ENCODE measurements at regions not wholly inside any gene's neighbourhood (a gene's known extent, or its start where the extent isn't known, plus 50 kb on each side); places are given as distances from the start of the nearest gene placed in this dataset.

DNA sequence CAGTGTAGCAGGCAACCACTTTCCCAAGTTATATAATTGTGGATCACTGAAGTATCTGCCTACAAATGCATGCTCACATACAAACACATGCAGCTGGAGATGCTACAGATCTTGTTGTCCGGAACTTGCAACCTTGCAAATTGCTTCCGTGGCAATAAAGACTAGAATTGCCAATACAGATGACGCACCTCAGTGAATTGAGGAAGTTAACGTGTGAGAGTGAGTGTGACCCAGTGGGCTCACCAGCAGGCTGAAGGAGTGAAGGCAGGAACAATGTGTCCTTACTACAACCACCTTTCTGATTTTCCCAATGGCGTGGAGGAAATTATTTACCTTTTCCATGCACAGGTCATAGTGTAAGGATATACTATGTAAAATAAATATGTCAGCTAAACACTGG is 89.4 kb upstream of the GRIP1 start:
- no peak for DNase-seq (ENCODE audit: low read depth, low spot score)
- H3K4me3 ChIP-seq (ENCODE audit: insufficient read length, low read depth), result no peak overlapping the region

DNA sequence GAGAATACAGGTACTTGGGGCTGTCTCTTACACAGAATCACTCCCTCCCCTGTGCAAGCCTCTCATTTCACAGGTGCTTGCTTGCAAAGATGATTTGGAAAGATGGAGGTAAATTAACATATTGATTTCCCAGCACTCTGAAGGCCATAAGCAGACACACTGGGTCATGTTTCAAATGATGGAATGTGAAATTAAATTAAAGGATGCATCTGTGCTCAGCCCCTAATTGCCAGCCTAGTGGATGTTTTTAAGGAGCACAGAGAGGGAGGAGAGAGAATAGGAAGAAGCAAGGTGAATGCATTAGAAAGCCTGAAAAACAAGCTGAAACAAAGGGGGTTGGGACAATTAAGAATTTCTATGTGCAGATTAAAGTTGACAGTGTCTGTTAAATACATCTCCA is 96.1 kb upstream of the GRIP1 start:
- Histone ChIP-seq H3K36me3 (ENCODE audit: insufficient read depth, insufficient read length, low read length) (no peaks in the 10 kb centered on the region), H3K9ac (ENCODE audit: insufficient read length, low read depth) (no peak overlapping the region), H3K4me3 (ENCODE audit: insufficient read length, low read depth) (no peak overlapping the region), H3K4me1 (ENCODE audit: insufficient read depth, insufficient read length) (no peaks in the 10 kb centered on the region), H3K9me3 (ENCODE audit: insufficient read depth, low read length) (no peaks in the 10 kb centered on the region), H3K27me3 (ENCODE audit: insufficient read depth, insufficient read length) (no peaks in the 10 kb centered on the region)
- no peak for DNase-seq (ENCODE audit: low read depth, low spot score)
- no peak for TF ChIP-seq ZNF274 (IDR thresholded peaks at IDR 0.05; ENCODE audit: low read depth, low read length)
- no peak for TF ChIP-seq SUZ12 (IDR thresholded peaks at IDR 0.05; ENCODE audit: extremely low read depth, insufficient read depth, insufficient read length)

More for the DNA sequence above, 89.4 kb upstream of the GRIP1 start:
- TF ChIP-seq SUZ12 (IDR thresholded peaks at IDR 0.05; ENCODE audit: extremely low read depth, insufficient read depth, insufficient read length), result no peak
- no peak for TF ChIP-seq YY1 (IDR thresholded peaks at IDR 0.05; ENCODE audit: insufficient read depth, insufficient read length)
- Histone ChIP-seq H3K27me3 (ENCODE audit: insufficient read depth, insufficient read length) (no peaks in the 10 kb centered on the region), H3K36me3 (ENCODE audit: insufficient read depth, insufficient read length, low read length) (no peaks in the 10 kb centered on the region), H3K9ac (ENCODE audit: insufficient read length, low read depth) (no peak overlapping the region), H3K4me1 (ENCODE audit: insufficient read depth, insufficient read length) (no peaks in the 10 kb centered on the region), H3K9me3 (ENCODE audit: insufficient read depth, low read length) (no peaks in the 10 kb centered on the region)

DNA sequence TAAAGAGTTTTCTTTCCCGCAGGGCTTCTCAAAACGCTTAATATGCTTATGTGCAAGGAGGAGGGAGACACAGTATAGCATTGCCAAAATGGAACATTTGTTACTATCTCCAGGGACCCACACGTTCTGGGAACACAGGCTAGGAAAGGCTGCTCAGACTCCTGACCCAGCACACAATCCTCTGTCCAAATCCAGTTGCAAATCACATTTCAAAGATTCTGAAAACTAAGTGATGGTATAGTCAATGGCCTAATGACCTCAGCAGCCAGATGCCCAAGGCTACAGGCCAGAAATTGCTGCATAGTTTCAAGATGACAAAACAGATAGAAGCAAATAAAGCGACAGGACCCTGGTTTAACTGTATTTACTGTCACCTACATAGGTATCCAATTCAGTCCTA is 97.0 kb upstream of the GRIP1 start:
- Histone ChIP-seq H3K4me3 (ENCODE audit: insufficient read length, low read depth) (no peak overlapping the region), H3K9ac (ENCODE audit: insufficient read length, low read depth) (no peak overlapping the region), H3K9me3 (ENCODE audit: insufficient read depth, low read length) (no peaks in the 10 kb centered on the region), H3K4me1 (ENCODE audit: insufficient read depth, insufficient read length) (no peaks in the 10 kb centered on the region), H3K27me3 (ENCODE audit: insufficient read depth, insufficient read length) (no peaks in the 10 kb centered on the region), H3K36me3 (ENCODE audit: insufficient read depth, insufficient read length, low read length) (no peaks in the 10 kb centered on the region)
- DNase-seq (ENCODE audit: low read depth, low spot score), result no peak
- TF ChIP-seq ZNF274 (IDR thresholded peaks at IDR 0.05; ENCODE audit: low read depth, low read length) (no peak), YY1 (IDR thresholded peaks at IDR 0.05; ENCODE audit: insufficient read depth, insufficient read length) (no peak), SUZ12 (IDR thresholded peaks at IDR 0.05; ENCODE audit: extremely low read depth, insufficient read depth, insufficient read length) (no peak)

DNA sequence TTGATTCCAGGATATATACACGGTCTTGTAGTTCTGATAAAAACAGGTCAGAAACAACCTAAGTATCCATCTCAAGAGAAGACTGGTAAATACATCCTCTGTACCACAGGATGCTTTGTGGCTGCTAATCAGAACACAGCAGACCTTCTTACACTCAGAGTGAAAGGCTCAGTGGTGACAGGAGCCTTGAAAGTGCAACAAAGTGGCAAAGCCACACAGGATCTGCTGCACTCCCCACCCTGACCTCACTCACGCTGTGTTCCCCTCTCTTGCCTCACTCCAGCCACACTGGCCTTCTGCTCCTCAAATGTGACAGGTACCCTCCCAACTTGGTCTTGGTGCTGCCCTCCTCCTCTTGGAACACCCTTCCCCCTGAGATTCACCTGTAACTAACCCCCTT is 98.1 kb upstream of the GRIP1 start:
- Histone ChIP-seq H3K4me1 (ENCODE audit: insufficient read depth, insufficient read length) (no peaks in the 10 kb centered on the region), H3K9ac (ENCODE audit: insufficient read length, low read depth) (no peak overlapping the region), H3K36me3 (ENCODE audit: insufficient read depth, insufficient read length, low read length) (no peaks in the 10 kb centered on the region), H3K4me3 (ENCODE audit: insufficient read length, low read depth) (no peak overlapping the region), H3K9me3 (ENCODE audit: insufficient read depth, low read length) (no peaks in the 10 kb centered on the region), H3K27me3 (ENCODE audit: insufficient read depth, insufficient read length) (no peaks in the 10 kb centered on the region)
- DNase-seq (ENCODE audit: low read depth, low spot score), result no peak
- TF ChIP-seq SUZ12 (IDR thresholded peaks at IDR 0.05; ENCODE audit: extremely low read depth, insufficient read depth, insufficient read length) (no peak), YY1 (IDR thresholded peaks at IDR 0.05; ENCODE audit: insufficient read depth, insufficient read length) (no peak), ZNF274 (IDR thresholded peaks at IDR 0.05; ENCODE audit: low read depth, low read length) (no peak)

DNA sequence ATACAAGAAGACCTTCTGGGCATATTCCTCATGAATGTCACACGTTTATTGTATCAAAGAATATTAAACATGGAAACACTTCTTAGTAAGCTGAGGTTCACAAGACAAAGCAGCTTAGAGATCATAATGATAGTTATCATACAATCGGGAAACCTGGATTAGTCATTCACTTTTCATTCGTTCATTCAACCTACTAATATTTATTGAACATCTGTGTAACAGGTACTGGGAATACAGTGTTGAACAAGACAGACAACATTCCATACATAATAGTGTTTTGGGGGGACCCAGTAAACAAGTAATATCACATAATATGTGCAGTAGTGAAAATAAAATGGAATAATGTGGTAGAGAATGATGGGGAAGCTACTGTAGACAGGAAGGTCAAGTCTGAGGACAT is 100.6 kb upstream of the GRIP1 start:
- no peak for DNase-seq (ENCODE audit: low read depth, low spot score)
- H3K9me3 ChIP-seq (ENCODE audit: insufficient read depth, low read length), result no peaks in the 10 kb centered on the region
- no peaks in the 10 kb centered on the region for H3K36me3 ChIP-seq (ENCODE audit: insufficient read depth, insufficient read length, low read length)
- H3K27me3 ChIP-seq (ENCODE audit: insufficient read depth, insufficient read length), result no peaks in the 10 kb centered on the region
- no peak overlapping the region for H3K4me3 ChIP-seq (ENCODE audit: insufficient read length, low read depth)
- no peak overlapping the region for H3K9ac ChIP-seq (ENCODE audit: insufficient read length, low read depth)
- H3K4me1 ChIP-seq (ENCODE audit: insufficient read depth, insufficient read length), result no peaks in the 10 kb centered on the region
- no peak for TF ChIP-seq SUZ12 (IDR thresholded peaks at IDR 0.05; ENCODE audit: extremely low read depth, insufficient read depth, insufficient read length)
- TF ChIP-seq ZNF274 (IDR thresholded peaks at IDR 0.05; ENCODE audit: low read depth, low read length), result no peak
- TF ChIP-seq YY1 (IDR thresholded peaks at IDR 0.05; ENCODE audit: insufficient read depth, insufficient read length), result no peak

DNA sequence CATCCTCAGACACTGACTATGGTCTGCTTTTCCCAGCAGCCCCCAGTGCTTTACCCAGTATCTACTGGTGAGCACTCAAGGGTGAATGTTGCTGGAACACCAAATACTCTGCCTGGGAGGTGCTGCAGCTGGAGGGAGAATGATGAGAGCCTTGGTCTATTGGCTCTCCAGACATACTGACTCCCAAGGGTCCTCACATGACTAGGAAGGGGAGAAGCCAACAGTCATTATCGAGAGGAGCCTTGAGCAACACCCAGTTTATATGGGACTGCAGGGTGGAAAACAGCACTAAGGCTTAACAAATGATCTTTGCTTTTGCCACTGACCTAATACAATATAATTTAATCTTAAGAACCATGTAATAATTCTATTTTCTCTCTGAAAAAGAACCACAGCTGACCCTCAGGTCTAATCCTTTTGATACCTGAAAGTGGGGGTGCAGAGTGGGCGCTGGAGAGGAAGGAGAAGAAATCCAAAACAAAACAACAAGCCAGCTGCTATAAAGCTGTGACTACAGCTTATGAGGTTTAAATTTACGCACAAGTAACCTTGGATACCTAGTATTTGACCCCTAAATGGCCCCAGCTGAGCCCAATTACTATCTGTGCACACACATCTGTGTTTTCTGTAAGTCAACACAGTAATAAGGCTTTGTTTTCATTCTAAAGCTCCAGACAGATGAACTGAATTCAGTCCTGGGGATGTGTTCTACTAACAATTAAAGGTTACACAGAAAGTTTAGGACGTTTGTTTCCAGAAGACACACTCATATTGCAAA is 107.8 kb upstream of the GRIP1 start:
- Histone ChIP-seq H3K27me3 (ENCODE audit: insufficient read depth, insufficient read length) (no peaks in the 10 kb centered on the region), H3K4me3 (ENCODE audit: insufficient read length, low read depth) (no peak overlapping the region)
- no peak for DNase-seq (ENCODE audit: low read depth, low spot score)

DNA sequence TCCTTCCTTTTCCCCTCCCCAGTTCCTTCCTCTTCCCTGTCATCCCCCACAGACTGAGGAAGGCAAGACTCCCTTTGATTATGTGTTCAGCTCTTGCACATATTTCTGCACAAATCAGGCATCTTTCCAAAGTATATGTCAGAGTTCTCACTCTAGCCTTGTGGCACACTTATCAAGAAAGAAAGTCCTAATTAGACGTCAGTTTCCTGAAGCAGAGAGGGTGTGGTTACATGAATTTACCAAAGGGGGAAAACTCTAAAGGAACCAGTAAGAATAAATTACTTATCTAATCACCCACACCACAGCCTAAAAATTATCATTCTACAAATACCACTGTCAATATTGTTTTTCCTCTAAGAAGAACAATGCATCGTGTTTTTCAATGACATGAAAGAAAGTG is 120.7 kb upstream of the GRIP1 start:
- TF ChIP-seq ZNF274 (IDR thresholded peaks at IDR 0.05; ENCODE audit: low read depth, low read length) (no peak), SUZ12 (IDR thresholded peaks at IDR 0.05; ENCODE audit: extremely low read depth, insufficient read depth, insufficient read length) (no peak), YY1 (IDR thresholded peaks at IDR 0.05; ENCODE audit: insufficient read depth, insufficient read length) (no peak)
- Histone ChIP-seq H3K36me3 (ENCODE audit: insufficient read depth, insufficient read length, low read length) (no peaks in the 10 kb centered on the region), H3K9me3 (ENCODE audit: insufficient read depth, low read length) (no peaks in the 10 kb centered on the region), H3K9ac (ENCODE audit: insufficient read length, low read depth) (no peak overlapping the region), H3K4me3 (ENCODE audit: insufficient read length, low read depth) (no peak overlapping the region), H3K4me1 (ENCODE audit: insufficient read depth, insufficient read length) (no peaks in the 10 kb centered on the region), H3K27me3 (ENCODE audit: insufficient read depth, insufficient read length) (no peaks in the 10 kb centered on the region)
- no peak for DNase-seq (ENCODE audit: low read depth, low spot score)

More for the DNA sequence above, 107.8 kb upstream of the GRIP1 start:
- H3K4me1 ChIP-seq (ENCODE audit: insufficient read depth, insufficient read length), result no peaks in the 10 kb centered on the region
- H3K36me3 ChIP-seq (ENCODE audit: insufficient read depth, insufficient read length, low read length), result no peaks in the 10 kb centered on the region
- no peaks in the 10 kb centered on the region for H3K9me3 ChIP-seq (ENCODE audit: insufficient read depth, low read length)
- no peak overlapping the region for H3K9ac ChIP-seq (ENCODE audit: insufficient read length, low read depth)
- TF ChIP-seq ZNF274 (IDR thresholded peaks at IDR 0.05; ENCODE audit: low read depth, low read length) (no peak), SUZ12 (IDR thresholded peaks at IDR 0.05; ENCODE audit: extremely low read depth, insufficient read depth, insufficient read length) (no peak), YY1 (IDR thresholded peaks at IDR 0.05; ENCODE audit: insufficient read depth, insufficient read length) (no peak)

Measured in NT2/D1 (cell line).